ENCODE measurements at regions not wholly inside any gene's neighbourhood (a gene's known extent, or its start where the extent isn't known, plus 50 kb on each side); places are given as distances from the start of the nearest gene placed in this dataset.

- Mint-ChIP-seq H3K4me1 (no peaks in the 10 kb centered on the region), H3K27me3 (no peaks in the 10 kb centered on the region), H3K27ac (no peak overlapping the region), H3K4me3 (no peak overlapping the region), H3K9me3 (peaks cover 0 to 14% of the 10 kb centered on the region in 2 donors)
- DNase-seq (no peak), ATAC-seq (no peak)
Measured at GRCh38 chr1:73813236-73813635, 384.7 kb downstream of the LRRIQ3 start.

- Mint-ChIP-seq H3K9me3 (peaks cover 0 to 14% of the 10 kb centered on the region in 2 donors), H3K27ac (no peak overlapping the region), H3K27me3 (no peaks in the 10 kb centered on the region), H3K4me1 (no peaks in the 10 kb centered on the region), H3K4me3 (no peak overlapping the region)
- no peak for DNase-seq
- no peak for ATAC-seq
Measured at GRCh38 chr1:73811798-73812197, 386.2 kb downstream of the LRRIQ3 start.

GRCh38 chr1:73804935-73805334 lies 393.0 kb downstream of the LRRIQ3 start:
- no peaks in the 10 kb centered on the region for H3K27me3 Mint-ChIP-seq
- DNase-seq (no peak), ATAC-seq (no peak)
- no peak overlapping the region for H3K27ac Mint-ChIP-seq
- H3K9me3 Mint-ChIP-seq: peaks cover 0 to 7% of the 10 kb centered on the region in 2 donors
- H3K4me3 Mint-ChIP-seq: no peak overlapping the region
- H3K4me1 Mint-ChIP-seq: no peaks in the 10 kb centered on the region

GRCh38 chr1:73803380-73803779 lies 394.6 kb downstream of the LRRIQ3 start:
- ATAC-seq: no peak
- H3K27ac Mint-ChIP-seq: no peak overlapping the region

GRCh38 chr1:73801912-73802429 lies 396.0 kb downstream of the LRRIQ3 start:
- DNase-seq: no peak
- no peak for ATAC-seq
- H3K4me3 Mint-ChIP-seq: no peak overlapping the region
- H3K4me1 Mint-ChIP-seq: no peaks in the 10 kb centered on the region
- H3K9me3 Mint-ChIP-seq: peaks cover 4 to 7% of the 10 kb centered on the region in 2 donors
- no peaks in the 10 kb centered on the region for H3K27me3 Mint-ChIP-seq
- no peak overlapping the region for H3K27ac Mint-ChIP-seq

More at GRCh38 chr1:73803380-73803779, 394.6 kb downstream of the LRRIQ3 start:
- peaks cover 3 to 7% of the 10 kb centered on the region in 2 donors for H3K9me3 Mint-ChIP-seq
- H3K4me1 Mint-ChIP-seq: no peaks in the 10 kb centered on the region
- H3K27me3 Mint-ChIP-seq: no peaks in the 10 kb centered on the region
- no peak overlapping the region for H3K4me3 Mint-ChIP-seq
- no peak for DNase-seq

- ATAC-seq (no peak), DNase-seq (no peak)
- Mint-ChIP-seq H3K9me3 (peaks cover 4 to 7% of the 10 kb centered on the region in 2 donors), H3K4me1 (no peaks in the 10 kb centered on the region), H3K4me3 (no peak overlapping the region), H3K27ac (no peak overlapping the region), H3K27me3 (no peaks in the 10 kb centered on the region)
Measured at GRCh38 chr1:73800376-73800775, 397.6 kb downstream of the LRRIQ3 start.

- no peaks in the 10 kb centered on the region for H3K27me3 Mint-ChIP-seq
- H3K9me3 Mint-ChIP-seq: peaks cover 0 to 20% of the 10 kb centered on the region in 2 donors
- no peak for ATAC-seq
- DNase-seq: no peak
- no peaks in the 10 kb centered on the region for H3K4me1 Mint-ChIP-seq
- H3K4me3 Mint-ChIP-seq: no peak overlapping the region
- no peak overlapping the region for H3K27ac Mint-ChIP-seq
Measured at GRCh38 chr1:73789965-73790364, 408.0 kb downstream of the LRRIQ3 start.

- DNase-seq (no peak), ATAC-seq (no peak)
- H3K4me1 Mint-ChIP-seq: no peaks in the 10 kb centered on the region
- peaks cover 3 to 31% of the 10 kb centered on the region in 2 donors for H3K9me3 Mint-ChIP-seq
- H3K27ac Mint-ChIP-seq: no peak overlapping the region
- no peaks in the 10 kb centered on the region for H3K27me3 Mint-ChIP-seq
- H3K4me3 Mint-ChIP-seq: no peak overlapping the region
Measured at GRCh38 chr1:73784026-73784425, 413.9 kb downstream of the LRRIQ3 start.

- DNase-seq: no peak
- no peaks in the 10 kb centered on the region for H3K4me1 Mint-ChIP-seq
- H3K9me3 Mint-ChIP-seq: peaks cover 3 to 38% of the 10 kb centered on the region in 2 donors
- ATAC-seq: no peak
- H3K27me3 Mint-ChIP-seq: no peaks in the 10 kb centered on the region
- no peak overlapping the region for H3K27ac Mint-ChIP-seq
- H3K4me3 Mint-ChIP-seq: no peak overlapping the region
Measured at GRCh38 chr1:73783352-73783751, 414.6 kb downstream of the LRRIQ3 start.

GRCh38 chr1:73782901-73783300 lies 415.1 kb downstream of the LRRIQ3 start:
- no peak overlapping the region for H3K27ac Mint-ChIP-seq
- ATAC-seq (no peak), DNase-seq (no peak)

GRCh38 chr1:73781251-73781650 lies 416.7 kb downstream of the LRRIQ3 start:
- no peaks in the 10 kb centered on the region for H3K27me3 Mint-ChIP-seq
- no peak for ATAC-seq
- H3K9me3 Mint-ChIP-seq: peaks cover 3 to 32% of the 10 kb centered on the region in 2 donors
- H3K4me1 Mint-ChIP-seq: no peaks in the 10 kb centered on the region
- no peak overlapping the region for H3K27ac Mint-ChIP-seq
- H3K4me3 Mint-ChIP-seq: no peak overlapping the region
- no peak for DNase-seq

More at GRCh38 chr1:73782901-73783300, 415.1 kb downstream of the LRRIQ3 start:
- H3K4me3 Mint-ChIP-seq: no peak overlapping the region
- H3K27me3 Mint-ChIP-seq: no peaks in the 10 kb centered on the region
- H3K9me3 Mint-ChIP-seq: peaks cover 3 to 41% of the 10 kb centered on the region in 2 donors
- H3K4me1 Mint-ChIP-seq: no peaks in the 10 kb centered on the region

GRCh38 chr1:73778471-73778870 lies 419.5 kb downstream of the LRRIQ3 start:
- H3K27ac Mint-ChIP-seq: no peak overlapping the region
- DNase-seq: no peak
- H3K4me3 Mint-ChIP-seq: no peak overlapping the region

GRCh38 chr1:73775896-73776295 lies 422.1 kb downstream of the LRRIQ3 start:
- ATAC-seq: no peak

More at GRCh38 chr1:73778471-73778870, 419.5 kb downstream of the LRRIQ3 start:
- H3K4me1 Mint-ChIP-seq: no peaks in the 10 kb centered on the region
- peaks cover 3 to 18% of the 10 kb centered on the region in 2 donors for H3K9me3 Mint-ChIP-seq
- H3K27me3 Mint-ChIP-seq: no peaks in the 10 kb centered on the region
- ATAC-seq: no peak

GRCh38 chr1:73772941-73773340 lies 425.0 kb downstream of the LRRIQ3 start:
- Mint-ChIP-seq H3K4me1 (no peaks in the 10 kb centered on the region), H3K27ac (no peak overlapping the region), H3K4me3 (no peak overlapping the region), H3K9me3 (no peaks in the 10 kb centered on the region), H3K27me3 (no peaks in the 10 kb centered on the region)
- DNase-seq (no peak), ATAC-seq (no peak)

More at GRCh38 chr1:73775896-73776295, 422.1 kb downstream of the LRRIQ3 start:
- no peak overlapping the region for H3K4me3 Mint-ChIP-seq
- no peak for DNase-seq
- H3K27ac Mint-ChIP-seq: no peak overlapping the region
- H3K9me3 Mint-ChIP-seq: peaks cover 0 to 11% of the 10 kb centered on the region in 2 donors
- H3K4me1 Mint-ChIP-seq: no peaks in the 10 kb centered on the region
- no peaks in the 10 kb centered on the region for H3K27me3 Mint-ChIP-seq

GRCh38 chr1:73771396-73771795 lies 426.6 kb downstream of the LRRIQ3 start:
- no peaks in the 10 kb centered on the region for H3K9me3 Mint-ChIP-seq
- no peak for DNase-seq
- H3K4me1 Mint-ChIP-seq: no peaks in the 10 kb centered on the region
- no peaks in the 10 kb centered on the region for H3K27me3 Mint-ChIP-seq
- H3K4me3 Mint-ChIP-seq: no peak overlapping the region
- ATAC-seq: no peak
- no peak overlapping the region for H3K27ac Mint-ChIP-seq

- Mint-ChIP-seq H3K9me3 (no peaks in the 10 kb centered on the region), H3K4me1 (no peaks in the 10 kb centered on the region), H3K4me3 (no peak overlapping the region), H3K27me3 (no peaks in the 10 kb centered on the region), H3K27ac (no peak overlapping the region)
- DNase-seq (no peak), ATAC-seq (peak; percentile 42)
Measured at GRCh38 chr1:73770109-73770905, 427.7 kb downstream of the LRRIQ3 start.

Measured in stimulated activated naive CD8-positive, alpha-beta T cell treated with anti-CD3 and anti-CD28 coated beads, Interleukin-15, amount 100 ng/mL, for 72 hours (primary cell).